ENCODE measurements at regions not wholly inside any gene's neighbourhood (a gene's known extent, or its start where the extent isn't known, plus 50 kb on each side); places are given as distances from the start of the nearest gene placed in this dataset.

DNA sequence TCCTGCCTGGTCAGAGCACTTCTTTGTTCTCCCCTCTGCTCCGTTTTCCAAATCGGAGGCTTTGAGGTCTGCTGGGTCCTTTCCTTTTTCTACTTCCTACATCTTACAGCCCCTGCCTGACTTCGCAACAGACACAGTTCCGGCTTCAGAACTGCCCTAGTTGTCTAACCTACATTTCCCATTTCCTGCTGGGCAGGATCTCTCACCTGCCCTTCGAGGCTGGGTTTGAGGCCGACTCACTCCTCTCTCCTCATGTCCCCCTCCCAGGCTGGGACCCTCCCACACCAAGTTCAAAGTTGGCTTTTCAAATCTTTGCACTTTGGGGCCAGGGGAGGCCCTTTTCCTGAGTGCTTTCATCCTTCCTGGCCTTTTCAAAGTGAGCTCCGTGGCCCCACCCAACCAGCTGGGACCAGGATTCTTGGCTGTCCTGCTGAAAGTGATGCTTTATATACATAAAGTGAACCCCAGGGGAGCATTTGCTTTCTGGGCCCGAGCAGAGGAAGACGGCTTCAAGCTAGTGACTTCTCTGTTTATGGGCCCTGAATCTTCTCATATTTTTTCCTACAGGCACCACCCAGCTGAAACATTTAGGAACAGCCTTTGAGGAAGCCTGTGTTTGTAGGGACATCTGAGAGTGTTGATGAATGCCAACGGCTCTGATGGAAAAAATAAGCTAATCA, 281.0 kb upstream of the CRY1 start:
- no peak for DNase-seq
- ChIA-PET POLR2A (ENCODE audit: unreplicated experiment) (no interaction called here), CTCF (no interaction called here)
- Histone ChIP-seq H3F3A (ENCODE audit: low read length, unreplicated experiment) (no peaks in the 10 kb centered on the region), H3K9me2 (replicated peaks; ENCODE audit: low read length) (no peaks in the 10 kb centered on the region), H4K20me1 (ENCODE audit: low read length) (no peaks in the 10 kb centered on the region), H3K9ac (ENCODE audit: low read length) (no peak overlapping the region), H3K27ac (ENCODE audit: low read length) (no peak overlapping the region), H3K27me3 (ENCODE audit: low read length) (no peaks in the 10 kb centered on the region), H3K9me3 (ENCODE audit: low read length) (no peaks in the 10 kb centered on the region), H3K4me1 (ENCODE audit: insufficient read depth, low read length) (peaks cover 21% of the 10 kb centered on the region), H3K36me3 (ENCODE audit: low read depth, low read length) (no peaks in the 10 kb centered on the region), H3K4me3 (ENCODE audit: low read length) (no peak overlapping the region), H3K4me2 (ENCODE audit: low read length) (no peak overlapping the region), H2AFZ (ENCODE audit: low read length) (no peak overlapping the region), H3K79me2 (ENCODE audit: low read length) (peaks cover 13% of the 10 kb centered on the region; the same call in 1 of the 2 replicates)
- TF ChIP-seq EZH2 (IDR thresholded peaks at IDR 0.05; ENCODE audit: low read length, unreplicated experiment) (no peak), EZH2phosphoT487 (IDR thresholded peaks at IDR 0.05; ENCODE audit: borderline replicate concordance, low read length) (no peak)
- TF ChIP-seq, protein P1, sequence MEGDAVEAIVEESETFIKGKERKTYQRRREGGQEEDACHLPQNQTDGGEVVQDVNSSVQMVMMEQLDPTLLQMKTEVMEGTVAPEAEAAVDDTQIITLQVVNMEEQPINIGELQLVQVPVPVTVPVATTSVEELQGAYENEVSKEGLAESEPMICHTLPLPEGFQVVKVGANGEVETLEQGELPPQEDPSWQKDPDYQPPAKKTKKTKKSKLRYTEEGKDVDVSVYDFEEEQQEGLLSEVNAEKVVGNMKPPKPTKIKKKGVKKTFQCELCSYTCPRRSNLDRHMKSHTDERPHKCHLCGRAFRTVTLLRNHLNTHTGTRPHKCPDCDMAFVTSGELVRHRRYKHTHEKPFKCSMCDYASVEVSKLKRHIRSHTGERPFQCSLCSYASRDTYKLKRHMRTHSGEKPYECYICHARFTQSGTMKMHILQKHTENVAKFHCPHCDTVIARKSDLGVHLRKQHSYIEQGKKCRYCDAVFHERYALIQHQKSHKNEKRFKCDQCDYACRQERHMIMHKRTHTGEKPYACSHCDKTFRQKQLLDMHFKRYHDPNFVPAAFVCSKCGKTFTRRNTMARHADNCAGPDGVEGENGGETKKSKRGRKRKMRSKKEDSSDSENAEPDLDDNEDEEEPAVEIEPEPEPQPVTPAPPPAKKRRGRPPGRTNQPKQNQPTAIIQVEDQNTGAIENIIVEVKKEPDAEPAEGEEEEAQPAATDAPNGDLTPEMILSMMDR (conservative IDR thresholded peaks at IDR 0.05; ENCODE audit: low read depth, low read length): no peak
- no peak for ATAC-seq
- no TSS peak for BruUV-seq (replicated peaks)
- intact Hi-C loops (cut with micrococcal nuclease): no loop called here

DNA sequence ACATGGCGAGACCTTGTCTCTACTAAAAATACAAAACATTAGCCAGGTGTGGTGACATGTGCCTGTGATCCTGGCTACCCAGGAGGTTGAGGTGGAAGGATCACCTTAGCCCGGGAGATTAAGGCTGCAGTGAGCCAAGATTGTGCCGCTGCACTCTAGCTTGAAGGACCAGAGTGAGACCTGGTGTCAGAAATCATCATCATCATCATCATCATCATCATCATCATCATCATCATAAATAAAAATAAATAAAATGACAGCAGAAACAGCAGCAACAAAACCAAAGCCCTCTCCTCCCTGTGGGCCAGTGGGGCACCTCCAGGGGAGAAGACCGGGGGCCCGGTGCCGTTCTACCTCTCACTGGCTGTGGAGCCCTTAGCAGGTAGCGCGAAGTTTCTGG, 281.9 kb upstream of the CRY1 start:
- TF ChIP-seq EZH2phosphoT487 (IDR thresholded peaks at IDR 0.05; ENCODE audit: borderline replicate concordance, low read length): no peak
- TF ChIP-seq, protein P1 (conservative IDR thresholded peaks at IDR 0.05; ENCODE audit: low read depth, low read length): no peak
- no peak for TF ChIP-seq EZH2 (IDR thresholded peaks at IDR 0.05; ENCODE audit: low read length, unreplicated experiment)
- POLR2A ChIA-PET (ENCODE audit: unreplicated experiment): no interaction called here

DNA sequence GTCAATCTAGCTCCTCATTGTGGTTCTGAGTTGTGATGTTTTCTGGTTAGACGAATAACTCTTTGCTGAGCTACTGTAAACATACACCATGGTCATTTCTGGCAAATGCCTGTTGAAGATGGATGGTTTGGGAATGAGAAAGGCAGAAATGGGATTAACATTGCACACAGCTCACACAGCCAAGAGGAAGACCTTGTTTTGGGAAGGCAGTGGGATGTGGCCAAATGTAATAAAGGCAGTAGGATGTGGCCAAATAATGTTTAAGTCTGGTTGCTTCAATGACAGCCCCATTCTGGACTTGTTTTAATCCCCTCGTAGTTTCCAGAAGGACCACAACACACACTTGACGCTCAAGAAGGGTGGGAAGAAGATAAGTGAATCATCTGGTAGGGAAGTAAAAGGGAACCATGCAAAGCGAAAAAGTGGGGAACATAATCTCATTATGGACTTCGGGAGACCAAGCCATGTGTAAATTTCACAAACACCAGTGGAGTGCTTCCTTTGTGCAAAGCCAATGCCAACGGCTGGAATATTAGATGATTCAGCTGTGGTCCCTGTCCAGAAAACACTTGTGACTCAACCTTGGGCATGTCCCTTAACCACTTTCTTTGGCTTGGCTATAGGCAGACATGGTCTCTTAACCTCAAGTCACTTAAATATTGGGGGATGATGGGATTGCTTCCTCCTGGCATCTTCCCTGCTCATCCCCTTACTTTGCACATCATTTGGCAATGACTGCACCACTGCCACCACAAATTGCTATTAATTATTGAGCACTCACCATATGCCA, 284.4 kb upstream of the CRY1 start:
- intact Hi-C loops (cut with micrococcal nuclease): no loop called here
- TF ChIP-seq EZH2phosphoT487 (IDR thresholded peaks at IDR 0.05; ENCODE audit: borderline replicate concordance, low read length): no peak
- TF ChIP-seq EZH2 (IDR thresholded peaks at IDR 0.05; ENCODE audit: low read length, unreplicated experiment): no peak
- TF ChIP-seq, protein P1 (conservative IDR thresholded peaks at IDR 0.05; ENCODE audit: low read depth, low read length): no peak

More for the DNA sequence above, 281.9 kb upstream of the CRY1 start:
- no TSS peak for BruUV-seq (replicated peaks)
- Histone ChIP-seq H3K4me2 (ENCODE audit: low read length) (no peak overlapping the region), H3F3A (ENCODE audit: low read length, unreplicated experiment) (peaks cover 4% of the 10 kb centered on the region), H4K20me1 (ENCODE audit: low read length) (no peaks in the 10 kb centered on the region), H3K79me2 (ENCODE audit: low read length) (peaks cover 13% of the 10 kb centered on the region; the same call in 1 of the 2 replicates), H3K27me3 (ENCODE audit: low read length) (no peaks in the 10 kb centered on the region), H3K9me2 (replicated peaks; ENCODE audit: low read length) (no peaks in the 10 kb centered on the region), H2AFZ (ENCODE audit: low read length) (no peak overlapping the region), H3K27ac (ENCODE audit: low read length) (no peak overlapping the region), H3K4me3 (ENCODE audit: low read length) (no peak overlapping the region), H3K36me3 (ENCODE audit: low read depth, low read length) (no peaks in the 10 kb centered on the region), H3K9me3 (ENCODE audit: low read length) (no peaks in the 10 kb centered on the region), H3K4me1 (ENCODE audit: insufficient read depth, low read length) (peaks cover 28% of the 10 kb centered on the region), H3K9ac (ENCODE audit: low read length) (no peak overlapping the region)
- intact Hi-C loops (cut with micrococcal nuclease): no loop called here
- CTCF ChIA-PET: no interaction called here
- ATAC-seq (no peak), DNase-seq (no peak)

More for the DNA sequence above, 284.4 kb upstream of the CRY1 start:
- H3K4me3 ChIP-seq (ENCODE audit: low read length): no peak overlapping the region
- peaks cover 26% of the 10 kb centered on the region; the same call in 1 of the 2 replicates for H3K79me2 ChIP-seq (ENCODE audit: low read length)
- peak overlapping the region; percentile 32 for H3K27ac ChIP-seq (ENCODE audit: low read length)
- BruUV-seq (replicated peaks): no TSS peak
- peaks cover 4% of the 10 kb centered on the region for H3F3A ChIP-seq (ENCODE audit: low read length, unreplicated experiment)
- ATAC-seq: no peak
- DNase-seq: peak; percentile 76
- H3K27me3 ChIP-seq (ENCODE audit: low read length): no peaks in the 10 kb centered on the region
- H4K20me1 ChIP-seq (ENCODE audit: low read length): no peaks in the 10 kb centered on the region
- H3K4me2 ChIP-seq (ENCODE audit: low read length): peak overlapping the region; percentile 11; the same call in 1 of the 2 replicates
- H3K36me3 ChIP-seq (ENCODE audit: low read depth, low read length): no peaks in the 10 kb centered on the region
- H3K4me1 ChIP-seq (ENCODE audit: insufficient read depth, low read length): peaks cover 37% of the 10 kb centered on the region
- H2AFZ ChIP-seq (ENCODE audit: low read length): no peak overlapping the region
- H3K9me2 ChIP-seq (replicated peaks; ENCODE audit: low read length): no peaks in the 10 kb centered on the region
- no peaks in the 10 kb centered on the region for H3K9me3 ChIP-seq (ENCODE audit: low read length)
- no peak overlapping the region for H3K9ac ChIP-seq (ENCODE audit: low read length)
- ChIA-PET POLR2A (ENCODE audit: unreplicated experiment) (no interaction called here), CTCF (no interaction called here)

Data from PC-3 (cell line).